Fibroblast of lung (primary cell): ENCODE measurements at regions not wholly inside any gene's neighbourhood (a gene's known extent, or its start where the extent isn't known, plus 50 kb on each side); places are given as distances from the start of the nearest gene placed in this dataset.

Experiments
- DNase-seq, 2 donors: peaks; one replicate each; pipeline versions ENCODE4 v3.0.0 to v3.0.0-alpha.2; 2010; ENCODE audit warnings: low read depth in 2 of 2
- H2AFZ ChIP-seq: 2 replicates; pipeline ENCODE4 v1.5.1; 2012; ENCODE audit warnings: low read length, control low read depth, inconsistent platforms
- H3K27ac ChIP-seq: 2 replicates; pipeline ENCODE4 v1.5.1; 2011; ENCODE audit warnings: low read length, control low read depth; ENCODE audit not compliant: insufficient read depth
- H3K27me3 ChIP-seq: 2 replicates; pipeline ENCODE4 v1.5.1; 2011; ENCODE audit warnings: mild to moderate bottlenecking, low read length; ENCODE audit not compliant: control insufficient read depth, insufficient read depth
- H3K36me3 ChIP-seq: 2 replicates; pipeline ENCODE4 v1.5.1; 2011; ENCODE audit warnings: low read length; ENCODE audit not compliant: control insufficient read depth, insufficient read depth
- H3K4me1 ChIP-seq: 2 replicates; pipeline ENCODE4 v1.5.1; 2011; ENCODE audit warnings: low read length; ENCODE audit not compliant: control insufficient read depth, insufficient read depth; ENCODE audit errors: extremely low read depth
- H3K4me2 ChIP-seq: 2 replicates; pipeline ENCODE4 v1.5.1; 2011; ENCODE audit warnings: low read length, control low read depth; ENCODE audit not compliant: insufficient read depth; ENCODE audit errors: extremely low read depth
- H3K4me3 ChIP-seq, 4 experiments: fragments of 200-600 bp in 1 of 4; sonication (generic) in 1 of 4; replicated peaks in 1 of 4; 2 replicates each; pipeline ENCODE4 v1.5.1; 2011 to 2016; ENCODE audit warnings: low read length in 4 of 4, low read depth in 3 of 4, mild to moderate bottlenecking in 3 of 4, control low read depth in 2 of 4, inconsistent platforms in 1 of 4, mixed read lengths in 1 of 4; ENCODE audit not compliant: insufficient read depth in 1 of 4; ENCODE audit errors: control extremely low read depth in 1 of 4
- H3K79me2 ChIP-seq: 2 replicates; pipeline ENCODE4 v1.5.1; 2012; ENCODE audit warnings: mild to moderate bottlenecking, low read length, inconsistent platforms; ENCODE audit not compliant: control insufficient read depth, insufficient read depth
- H3K9ac ChIP-seq: 2 replicates; pipeline ENCODE4 v1.5.1; 2011; ENCODE audit warnings: mild to moderate bottlenecking, low read length, control low read depth; ENCODE audit not compliant: insufficient read depth
- H3K9me3 ChIP-seq: 2 replicates; pipeline ENCODE4 v1.5.1; 2012; ENCODE audit warnings: low read depth, low read length; ENCODE audit not compliant: control insufficient read depth, insufficient read depth
- H4K20me1 ChIP-seq: 2 replicates; pipeline ENCODE4 v1.5.1; 2011; ENCODE audit warnings: low read length; ENCODE audit not compliant: control insufficient read depth, insufficient read depth; ENCODE audit errors: extremely low read depth
- EZH2 ChIP-seq: IDR thresholded peaks from 2 replicates; pipeline ENCODE4 v1.5.1; 2012; ENCODE audit warnings: low read length, control low read depth, mild to moderate bottlenecking; ENCODE audit errors: missing control alignments
- TF ChIP-seq, protein P1 (sequence below), 2 donors: IDR thresholded peaks in 1 of 2; conservative IDR thresholded peaks in 1 of 2; 1 replicate in 1 of 2; 2 replicates in 1 of 2; pipeline ENCODE4 v1.5.1; 2011 to 2012; ENCODE audit warnings: low read length in 2 of 2, control low read depth in 1 of 2, inconsistent platforms in 1 of 2, low read depth in 1 of 2, mild to moderate bottlenecking in 1 of 2

DNA sequence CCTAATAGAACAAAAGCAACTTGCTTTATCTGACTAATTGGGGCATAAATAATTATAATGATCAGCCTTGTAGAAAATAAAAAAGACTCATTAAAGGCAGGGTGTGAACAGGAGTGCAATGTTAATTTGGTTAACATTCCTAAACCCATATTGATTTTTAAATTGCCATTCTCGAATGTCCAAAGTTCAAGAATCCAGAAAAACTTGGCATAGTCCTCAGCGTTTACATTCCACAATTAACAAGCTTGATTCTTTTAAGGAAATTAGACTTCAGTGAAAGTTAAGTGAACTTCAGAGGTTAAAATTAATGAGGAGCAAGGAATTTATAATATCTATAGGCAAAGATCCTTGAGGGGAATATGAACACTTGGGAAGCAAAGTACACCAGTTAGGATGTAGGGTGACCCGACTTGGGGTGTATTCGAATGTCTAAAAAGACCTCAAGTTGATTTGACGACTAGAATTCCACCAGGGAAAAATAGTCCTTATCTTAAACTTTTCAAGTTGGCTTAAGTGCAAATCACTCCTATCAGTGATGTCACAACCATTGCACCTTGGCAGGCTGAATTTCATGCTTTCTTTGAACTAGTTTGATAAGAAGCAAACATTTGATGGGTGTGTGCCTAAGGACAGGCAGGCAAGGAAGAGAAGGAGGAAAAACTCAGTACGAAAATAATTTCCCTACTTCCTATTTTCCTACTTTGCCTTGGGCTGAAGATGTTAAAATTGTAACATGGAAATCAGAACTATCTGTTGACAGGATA lies 830.4 kb upstream of the COBL start:
- TF ChIP-seq EZH2: no peak
- TF ChIP-seq, protein P1, sequence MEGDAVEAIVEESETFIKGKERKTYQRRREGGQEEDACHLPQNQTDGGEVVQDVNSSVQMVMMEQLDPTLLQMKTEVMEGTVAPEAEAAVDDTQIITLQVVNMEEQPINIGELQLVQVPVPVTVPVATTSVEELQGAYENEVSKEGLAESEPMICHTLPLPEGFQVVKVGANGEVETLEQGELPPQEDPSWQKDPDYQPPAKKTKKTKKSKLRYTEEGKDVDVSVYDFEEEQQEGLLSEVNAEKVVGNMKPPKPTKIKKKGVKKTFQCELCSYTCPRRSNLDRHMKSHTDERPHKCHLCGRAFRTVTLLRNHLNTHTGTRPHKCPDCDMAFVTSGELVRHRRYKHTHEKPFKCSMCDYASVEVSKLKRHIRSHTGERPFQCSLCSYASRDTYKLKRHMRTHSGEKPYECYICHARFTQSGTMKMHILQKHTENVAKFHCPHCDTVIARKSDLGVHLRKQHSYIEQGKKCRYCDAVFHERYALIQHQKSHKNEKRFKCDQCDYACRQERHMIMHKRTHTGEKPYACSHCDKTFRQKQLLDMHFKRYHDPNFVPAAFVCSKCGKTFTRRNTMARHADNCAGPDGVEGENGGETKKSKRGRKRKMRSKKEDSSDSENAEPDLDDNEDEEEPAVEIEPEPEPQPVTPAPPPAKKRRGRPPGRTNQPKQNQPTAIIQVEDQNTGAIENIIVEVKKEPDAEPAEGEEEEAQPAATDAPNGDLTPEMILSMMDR (conservative IDR thresholded peaks at IDR 0.05 in 1 of 2, IDR thresholded peaks at IDR 0.05 in 1 of 2; ENCODE audit: low read depth in 1 of 2, low read length in 2 of 2): no peak
- Histone ChIP-seq H3K27ac (no peak overlapping the region), H3K36me3 (no peaks in the 10 kb centered on the region), H3K9me3 (no peaks in the 10 kb centered on the region), H3K79me2 (no peaks in the 10 kb centered on the region), H4K20me1 (no peaks in the 10 kb centered on the region), H3K4me1 (no peaks in the 10 kb centered on the region), H2AFZ (no peak overlapping the region), H3K27me3 (no peaks in the 10 kb centered on the region), H3K4me3 (no peak overlapping the region), H3K4me2 (no peak overlapping the region), H3K9ac (no peak overlapping the region)
- DNase-seq: no peak

DNA sequence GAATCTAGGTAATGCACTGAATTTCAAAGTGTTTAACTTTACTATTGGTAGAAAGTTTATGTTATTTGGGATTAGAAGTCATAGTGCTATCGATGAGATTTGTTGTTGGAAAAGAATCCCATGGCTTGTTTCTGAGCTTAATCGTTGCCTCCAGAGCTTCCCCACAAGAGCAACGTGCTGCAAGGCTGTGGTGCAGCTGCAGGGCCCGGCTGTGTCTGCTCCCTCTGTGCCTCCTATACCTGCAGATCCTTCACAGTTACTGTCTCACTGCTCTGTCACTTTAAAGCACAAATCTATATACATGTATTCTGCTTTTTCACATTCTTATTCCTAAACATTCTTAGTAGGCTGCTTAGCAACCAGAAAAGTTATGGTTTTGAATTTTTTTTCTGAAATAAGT lies 826.6 kb upstream of the COBL start:
- Histone ChIP-seq H2AFZ (no peak overlapping the region), H3K27me3 (no peaks in the 10 kb centered on the region), H3K79me2 (no peaks in the 10 kb centered on the region), H3K36me3 (no peaks in the 10 kb centered on the region), H3K9me3 (no peaks in the 10 kb centered on the region), H3K9ac (no peak overlapping the region), H3K4me2 (no peak overlapping the region), H3K4me1 (no peaks in the 10 kb centered on the region), H3K4me3 (no peak overlapping the region), H4K20me1 (no peaks in the 10 kb centered on the region), H3K27ac (no peak overlapping the region)
- DNase-seq: no peak
- TF ChIP-seq, protein P1 (conservative IDR thresholded peaks at IDR 0.05 in 1 of 2, IDR thresholded peaks at IDR 0.05 in 1 of 2; ENCODE audit: low read depth in 1 of 2, low read length in 2 of 2): no peak
- TF ChIP-seq EZH2: no peak

DNA sequence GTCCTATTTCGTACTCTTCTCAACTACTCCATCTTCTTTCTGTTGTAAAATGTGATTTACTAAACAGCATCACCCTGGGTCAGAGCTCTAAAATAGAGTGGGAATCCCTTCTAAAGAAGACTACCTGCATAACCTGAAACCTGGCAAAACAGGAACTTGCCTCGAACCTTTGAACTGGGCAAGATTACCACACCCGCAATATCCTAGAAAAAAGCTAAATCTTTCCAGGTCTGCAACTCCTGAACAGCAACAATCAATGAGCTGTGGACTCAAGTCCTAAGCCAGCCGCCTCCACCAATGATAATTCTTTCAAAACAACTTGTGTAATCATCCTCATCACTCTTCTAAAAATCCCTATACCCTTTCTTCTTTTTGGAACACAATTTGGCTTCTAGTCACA lies 824.2 kb upstream of the COBL start:
- no peaks in the 10 kb centered on the region for H3K27me3 ChIP-seq
- H3K4me3 ChIP-seq: no peak overlapping the region
- no peak overlapping the region for H3K4me2 ChIP-seq
- H2AFZ ChIP-seq: no peak overlapping the region
- no peaks in the 10 kb centered on the region for H4K20me1 ChIP-seq
- H3K27ac ChIP-seq: no peak overlapping the region
- no peak for DNase-seq
- no peaks in the 10 kb centered on the region for H3K79me2 ChIP-seq
- TF ChIP-seq EZH2: no peak
- H3K9ac ChIP-seq: no peak overlapping the region
- no peaks in the 10 kb centered on the region for H3K9me3 ChIP-seq
- no peaks in the 10 kb centered on the region for H3K36me3 ChIP-seq
- no peaks in the 10 kb centered on the region for H3K4me1 ChIP-seq
